Brain pericyte (primary cell): ENCODE measurements at regions not wholly inside any gene's neighbourhood (a gene's known extent, or its start where the extent isn't known, plus 50 kb on each side); places are given as distances from the start of the nearest gene placed in this dataset.
"Not testable (repeated sequence)": the region's sequence is repeated elsewhere in the genome, so short reads cannot be mapped to it uniquely, and the experiment has no call there.

Experiments used
- DNase-seq: peaks from one replicate; pipeline ENCODE4 v3.0.0-alpha.2; 2012; ENCODE audit warnings: low read depth, low spot score

DNA sequence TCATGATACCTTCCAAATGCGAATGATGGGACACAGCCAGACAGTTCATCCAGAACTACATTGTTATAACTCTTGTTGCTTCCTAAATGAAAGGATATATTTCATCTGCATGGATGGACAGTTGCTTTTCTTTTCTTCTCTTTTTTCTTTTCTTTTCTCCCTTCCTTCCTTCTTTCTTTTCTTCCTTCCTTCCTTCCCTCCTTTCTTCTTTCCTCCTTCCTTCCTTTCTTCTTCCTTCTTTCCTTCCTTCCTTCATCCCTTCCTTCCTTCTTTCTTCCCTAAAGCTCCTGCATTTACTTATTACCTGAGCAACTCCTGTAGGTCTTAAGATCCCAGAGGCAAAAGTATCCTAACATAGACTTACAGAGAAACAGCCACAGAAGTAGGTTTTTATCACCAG is 221.6 kb downstream of the DUSP10 start:
- no peak for DNase-seq

DNA sequence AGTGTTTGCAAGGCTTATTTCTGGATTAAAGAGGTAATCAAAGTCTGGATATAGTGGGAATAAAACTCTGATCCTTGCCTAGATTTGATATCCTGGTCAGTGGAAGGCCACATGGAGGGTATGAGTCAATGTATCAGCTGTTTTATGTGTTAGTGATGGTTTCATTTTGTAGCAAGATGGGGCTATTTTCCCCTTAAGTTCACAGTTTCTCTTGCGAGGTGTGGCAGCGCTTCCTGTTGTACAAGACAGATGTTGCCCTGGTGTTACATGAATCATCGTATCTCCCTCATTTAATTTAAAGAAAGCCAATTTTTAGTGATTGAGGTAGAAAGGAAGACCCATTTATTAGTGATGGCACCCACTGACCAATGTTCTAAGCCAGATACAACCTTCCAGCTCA is 220.2 kb downstream of the DUSP10 start:
- no peak for DNase-seq

DNA sequence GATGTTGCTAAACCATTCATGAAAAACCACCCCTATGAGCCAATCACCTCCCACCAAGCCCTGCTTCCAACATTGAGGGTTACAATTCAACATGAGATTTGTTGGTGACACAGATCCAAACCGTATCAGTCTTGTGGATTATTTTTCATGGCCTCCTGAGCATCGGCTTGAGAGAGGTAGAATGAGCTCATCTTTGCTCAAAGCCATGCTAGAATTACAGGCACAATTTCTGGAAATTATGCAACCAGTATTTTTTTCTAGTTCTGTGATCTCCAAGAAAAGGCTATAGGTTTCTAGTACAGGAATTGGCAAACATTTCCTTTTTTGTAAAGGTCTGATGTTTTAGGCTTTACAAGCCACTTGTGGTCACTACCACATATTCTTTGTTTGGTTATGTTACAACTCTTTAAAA is 219.4 kb downstream of the DUSP10 start:
- DNase-seq: no peak

DNA sequence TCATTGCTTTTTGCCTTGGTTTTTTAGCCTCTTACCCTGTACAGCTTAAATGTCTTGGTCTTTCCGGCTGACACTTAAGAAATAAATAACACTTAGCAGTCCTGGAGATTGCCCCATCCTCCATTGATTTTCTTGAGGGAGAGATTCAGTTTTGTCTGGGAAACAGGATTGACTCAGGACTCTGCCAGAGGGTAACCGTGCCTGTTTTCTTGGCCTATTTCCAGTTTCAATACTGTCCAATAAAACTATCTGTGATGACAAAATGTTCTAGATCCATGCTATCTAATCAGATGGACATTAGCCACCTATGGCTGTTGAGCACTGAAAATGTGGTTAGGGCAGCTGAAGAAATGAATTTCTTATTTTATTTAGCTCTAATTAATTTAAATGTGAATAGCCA is 216.1 kb downstream of the DUSP10 start:
- DNase-seq: no peak

DNA sequence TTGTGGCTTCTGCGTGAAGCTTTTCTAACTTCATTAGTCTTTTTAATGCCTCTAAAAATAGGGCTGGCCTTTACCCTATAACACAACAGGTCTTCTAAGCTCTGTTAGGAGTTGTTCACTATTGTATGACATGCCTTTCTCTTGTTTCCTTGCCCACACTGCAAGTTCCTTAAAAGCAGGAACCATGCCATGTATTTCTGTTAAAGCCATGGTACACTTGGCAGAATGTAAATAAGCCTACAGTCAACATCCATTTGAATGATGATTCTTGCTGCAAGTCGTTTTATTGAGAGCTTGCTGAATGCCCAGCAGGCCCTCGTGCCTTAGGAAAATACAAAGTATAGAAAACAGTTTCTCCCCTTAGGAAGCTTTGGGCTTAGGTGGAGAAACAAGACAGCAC is 214.6 kb downstream of the DUSP10 start:
- DNase-seq: no peak

DNA sequence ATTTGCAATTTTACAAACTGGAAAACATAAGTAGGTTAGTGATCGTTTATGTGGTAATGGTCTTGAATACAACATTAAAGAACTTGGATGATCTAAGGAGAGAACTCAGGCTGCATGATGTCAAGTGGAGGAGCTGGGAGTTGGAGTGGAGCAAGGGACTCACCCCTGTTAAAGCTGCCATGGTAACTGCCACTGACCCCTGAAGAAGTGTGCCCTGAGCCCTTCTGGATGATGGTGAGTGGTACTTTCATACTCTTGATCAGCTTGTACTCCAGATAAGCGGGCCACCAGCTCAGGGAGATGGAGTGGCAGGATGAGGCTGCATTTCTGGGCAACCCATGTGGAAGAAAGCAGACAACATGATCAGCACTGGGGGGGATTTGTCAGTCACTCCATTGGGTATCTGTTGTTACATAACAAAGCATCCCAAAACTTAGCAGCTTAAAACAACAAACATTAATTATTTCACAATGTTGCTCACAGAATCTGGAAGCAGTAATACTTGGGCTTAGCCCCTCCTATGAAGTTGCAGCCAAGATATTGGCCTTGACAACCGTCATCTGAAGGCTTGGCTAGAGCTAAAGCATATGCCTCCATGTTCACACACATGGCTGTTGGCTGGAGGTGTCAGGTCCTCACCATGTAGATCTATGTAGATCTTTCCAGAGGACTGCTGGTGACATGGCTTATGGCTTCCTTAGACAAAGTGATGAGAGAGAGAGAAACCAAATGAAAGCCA is 213.8 kb downstream of the DUSP10 start:
- no peak for DNase-seq

DNA sequence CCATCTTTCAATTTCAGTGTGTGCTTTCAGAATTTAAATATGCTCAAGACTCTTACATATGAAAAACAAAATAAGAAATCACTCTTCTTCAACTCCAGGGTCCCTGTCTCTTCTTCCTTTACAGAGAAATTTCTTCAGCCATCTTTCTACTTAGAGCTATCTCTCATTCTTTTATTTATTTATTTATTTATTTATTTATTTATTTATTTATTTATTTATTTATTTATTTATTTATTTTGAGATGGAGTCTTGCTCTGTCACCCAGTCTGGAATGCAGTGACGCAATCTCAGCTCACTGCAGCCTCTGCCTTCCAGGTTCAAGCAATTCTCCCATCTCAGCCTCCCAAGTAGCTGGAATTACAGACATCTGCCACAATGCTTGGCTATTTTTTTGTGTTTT is 211.7 kb downstream of the DUSP10 start:
- DNase-seq: not testable (repeated sequence)

DNA sequence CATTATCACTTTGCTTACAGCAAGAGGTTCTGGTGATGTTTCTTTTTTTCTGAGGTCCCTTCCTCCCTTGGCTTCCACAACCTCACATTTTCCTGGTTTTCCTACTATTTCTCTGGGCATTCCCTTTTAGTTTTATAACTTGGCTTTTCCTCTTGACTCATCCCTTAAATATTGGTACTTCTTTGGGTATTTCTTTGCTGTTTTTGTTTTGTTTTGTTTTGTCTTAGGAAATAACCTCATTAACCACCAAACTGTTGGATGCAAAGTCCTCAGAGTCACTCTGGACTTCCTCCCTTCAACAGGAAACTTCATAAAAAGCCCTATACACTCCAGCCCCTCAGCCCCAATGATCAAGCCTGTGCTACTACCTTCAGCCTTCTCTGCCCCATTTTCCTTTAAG is 211.1 kb downstream of the DUSP10 start:
- no peak for DNase-seq

DNA sequence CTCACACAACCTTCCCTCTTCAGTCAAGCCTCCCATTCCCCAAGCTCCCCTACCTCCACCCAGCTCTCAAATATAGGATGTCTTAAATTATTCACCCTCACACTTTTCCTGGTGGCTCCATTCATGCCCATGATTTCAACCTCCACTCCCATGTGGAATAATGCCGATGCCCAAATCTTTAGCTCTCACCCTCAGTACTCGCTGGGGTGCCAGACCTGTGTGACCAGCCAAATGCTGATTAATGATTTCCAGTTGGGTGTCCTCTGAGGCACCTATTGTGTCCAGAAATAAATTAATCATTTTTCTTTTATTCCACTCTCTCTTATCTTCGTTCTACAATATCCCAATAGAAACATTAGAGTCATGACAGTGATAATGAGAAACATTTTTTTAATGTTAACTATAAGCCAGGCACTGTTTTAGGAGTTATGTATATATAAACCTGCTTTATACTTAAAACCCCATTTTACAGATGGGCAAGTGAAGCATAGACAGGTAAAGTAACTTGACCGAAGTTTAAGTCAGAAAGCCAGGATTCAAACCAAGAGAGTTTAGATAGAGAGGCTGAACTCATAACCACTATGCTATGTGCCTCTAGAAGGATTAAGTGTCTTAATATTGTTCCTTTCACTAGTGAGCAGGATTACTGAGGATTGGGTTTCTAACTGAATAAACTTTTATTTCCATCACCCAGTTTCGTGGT is 209.7 kb downstream of the DUSP10 start:
- DNase-seq: no peak

DNA sequence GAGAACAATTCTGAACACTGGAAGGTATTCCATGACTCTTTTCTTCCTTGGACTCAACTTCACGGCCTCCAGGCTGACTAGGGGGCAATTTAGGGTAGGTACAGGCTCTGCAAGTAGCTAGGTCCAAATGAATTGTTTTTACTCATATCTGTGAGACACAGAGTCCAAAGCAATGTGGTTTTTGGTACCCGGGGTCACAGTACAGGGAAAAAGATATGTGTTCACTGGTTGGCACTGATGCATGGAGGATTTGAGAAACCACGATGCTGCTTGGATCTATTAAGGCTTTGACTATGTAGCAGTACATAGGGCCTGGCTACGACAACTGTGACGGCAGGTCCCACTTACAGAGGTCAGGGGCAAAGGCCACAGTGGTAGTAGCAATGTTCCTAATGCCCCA is 200.6 kb downstream of the DUSP10 start:
- no peak for DNase-seq

DNA sequence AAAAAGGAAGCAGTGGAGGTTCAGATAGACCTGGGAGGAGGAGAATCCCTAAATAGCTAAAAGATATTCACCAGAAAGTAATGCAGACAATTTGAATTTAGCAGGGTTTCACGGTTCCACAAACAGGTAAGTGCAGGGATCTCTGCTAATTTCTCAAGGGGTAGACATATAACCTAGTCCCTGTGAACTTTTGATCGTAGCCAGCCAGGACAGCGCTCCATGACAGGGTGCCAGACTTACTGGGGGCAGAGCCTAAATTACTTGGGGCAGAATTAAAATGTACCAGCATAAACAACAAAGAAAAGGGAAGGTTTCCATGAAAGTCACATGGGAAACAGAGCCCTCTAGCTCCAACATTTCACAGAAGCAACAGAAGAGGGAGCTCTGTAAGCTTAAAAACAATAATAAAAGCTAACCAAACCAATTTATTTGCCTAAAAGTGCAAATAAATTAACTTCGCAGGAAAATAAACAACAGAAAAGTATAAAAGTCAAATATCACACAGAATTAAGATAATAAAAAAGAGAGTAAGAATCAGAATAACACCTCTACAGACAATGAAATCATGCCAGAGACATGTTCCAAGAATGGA is 198.3 kb downstream of the DUSP10 start:
- no peak for DNase-seq

DNA sequence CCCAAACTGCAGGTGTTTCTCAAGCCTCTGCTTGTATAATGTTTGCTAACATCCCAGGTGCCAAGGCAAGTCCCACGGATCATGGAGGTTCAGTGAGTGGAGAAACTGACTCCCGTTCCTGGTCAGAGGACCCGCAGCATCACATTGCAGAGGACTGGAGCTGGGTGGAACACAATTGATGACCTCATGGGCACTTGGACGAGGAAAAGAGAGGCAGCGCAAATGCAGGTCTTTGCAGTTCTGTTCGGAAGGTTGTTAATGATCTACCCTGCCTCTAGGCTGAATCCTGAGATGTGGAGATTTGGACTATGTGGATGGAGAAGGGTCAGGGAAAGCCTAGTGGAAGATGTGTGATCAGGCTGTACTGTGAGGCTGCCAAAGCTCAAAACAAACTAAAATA is 192.9 kb downstream of the DUSP10 start:
- no peak for DNase-seq

DNA sequence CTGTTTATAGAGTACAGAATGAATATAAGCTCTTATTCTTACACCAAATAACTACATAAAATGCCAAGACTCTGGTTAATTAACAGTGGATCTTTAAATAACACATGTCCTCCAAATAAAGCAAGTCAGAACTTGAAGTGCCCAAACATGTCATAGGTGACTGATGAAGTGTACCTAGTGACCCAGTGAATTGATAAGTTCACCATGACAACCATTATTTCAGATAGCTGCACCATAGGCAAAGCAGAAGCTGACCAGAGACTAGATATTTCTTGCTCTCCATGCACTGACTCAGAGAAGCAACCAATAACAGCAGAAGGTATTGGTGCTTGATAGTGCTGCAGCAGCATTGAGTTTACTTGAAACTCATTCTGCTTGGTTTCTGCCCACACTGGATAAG is 192.1 kb downstream of the DUSP10 start:
- no peak for DNase-seq

DNA sequence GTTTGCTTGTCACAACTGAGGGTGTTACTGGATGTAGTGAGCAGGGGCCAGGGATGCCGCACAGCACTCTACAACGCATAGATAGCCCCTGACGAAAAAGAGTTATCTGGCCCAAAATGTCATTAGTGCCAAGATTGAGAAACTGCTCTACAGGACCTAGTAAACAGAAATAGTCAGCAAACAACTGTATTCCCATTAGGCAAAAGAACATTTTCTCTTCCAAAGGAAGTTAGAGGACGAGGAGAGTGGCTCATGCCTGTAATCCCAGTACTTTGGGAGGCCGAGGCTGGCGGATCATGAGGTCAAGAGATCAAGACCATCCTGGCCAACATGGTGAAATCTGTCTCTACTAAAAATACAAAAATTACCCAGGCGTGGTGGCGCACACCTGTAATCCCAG is 189.1 kb downstream of the DUSP10 start:
- not testable (repeated sequence) for DNase-seq

DNA sequence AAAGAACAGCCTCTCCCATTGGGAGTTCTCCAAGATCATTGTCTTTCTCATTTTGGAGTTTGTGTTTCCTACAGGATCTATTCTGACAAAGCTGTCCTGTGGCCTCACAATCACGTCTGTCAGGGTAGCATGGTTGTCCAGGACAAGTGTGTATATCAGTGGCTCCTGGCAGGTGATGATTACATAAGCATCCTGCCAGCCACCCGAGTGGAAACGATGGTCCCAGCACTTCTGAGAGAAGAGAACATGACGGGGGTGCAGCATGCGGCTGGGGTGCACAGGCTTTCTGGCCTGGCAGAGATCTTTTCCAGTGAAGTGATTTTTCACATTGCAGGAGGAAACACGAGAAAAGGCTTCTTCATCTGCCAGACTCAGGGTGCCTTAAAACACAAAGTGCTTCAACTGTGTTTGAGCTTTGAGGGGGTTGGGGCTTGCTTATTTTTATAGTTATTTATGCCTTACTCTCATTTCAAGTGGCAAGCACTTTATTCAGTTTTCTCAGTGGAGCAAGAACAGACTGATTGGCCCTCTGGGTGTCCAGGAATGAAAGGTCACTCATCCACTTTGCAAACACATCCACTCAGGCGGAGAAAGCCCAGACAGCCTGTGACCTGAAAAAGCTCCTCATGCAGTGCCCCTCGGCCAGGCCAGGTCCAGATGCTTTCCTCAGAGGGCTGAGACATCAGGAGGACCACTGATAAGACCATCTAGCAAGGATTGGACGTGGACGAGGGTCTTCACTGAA is 186.0 kb downstream of the DUSP10 start:
- DNase-seq: no peak

DNA sequence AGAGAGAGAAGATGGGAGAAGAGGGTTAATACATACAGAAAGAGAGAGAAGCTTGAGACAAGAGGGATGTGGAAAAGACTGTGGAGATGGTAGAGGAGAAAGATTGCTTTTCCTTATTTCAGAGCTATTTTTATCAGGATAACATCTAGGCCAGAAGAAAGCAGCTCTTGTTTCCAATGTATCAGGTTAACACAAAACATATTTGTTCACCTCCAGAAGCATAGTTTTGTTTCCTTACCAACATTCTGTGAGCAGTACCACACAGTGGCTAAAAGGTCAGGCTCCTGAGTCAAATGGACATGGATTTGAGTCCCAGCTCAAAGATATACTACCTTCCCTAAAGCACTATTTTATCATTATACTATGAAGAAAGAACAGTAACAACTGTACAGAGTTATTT is 185.5 kb downstream of the DUSP10 start:
- no peak for DNase-seq

DNA sequence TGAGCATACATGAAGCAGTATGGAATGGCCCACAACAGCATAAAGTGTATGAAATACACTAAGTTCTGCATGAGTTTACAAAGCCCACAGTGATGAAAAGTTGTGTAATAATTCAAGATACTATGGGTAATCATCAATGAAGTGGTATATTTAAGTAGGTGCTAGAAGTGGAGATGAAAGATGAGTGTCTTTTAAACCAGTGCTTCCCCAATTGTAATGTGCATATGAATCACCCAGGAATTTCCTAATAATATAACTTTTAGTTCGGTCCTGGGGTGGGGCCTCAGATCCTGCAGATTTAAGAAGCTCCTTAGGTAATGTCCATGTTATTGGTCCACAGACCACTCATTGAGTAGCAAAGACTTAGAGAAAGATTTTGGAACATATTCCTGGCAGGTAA is 184.9 kb downstream of the DUSP10 start:
- no peak for DNase-seq

DNA sequence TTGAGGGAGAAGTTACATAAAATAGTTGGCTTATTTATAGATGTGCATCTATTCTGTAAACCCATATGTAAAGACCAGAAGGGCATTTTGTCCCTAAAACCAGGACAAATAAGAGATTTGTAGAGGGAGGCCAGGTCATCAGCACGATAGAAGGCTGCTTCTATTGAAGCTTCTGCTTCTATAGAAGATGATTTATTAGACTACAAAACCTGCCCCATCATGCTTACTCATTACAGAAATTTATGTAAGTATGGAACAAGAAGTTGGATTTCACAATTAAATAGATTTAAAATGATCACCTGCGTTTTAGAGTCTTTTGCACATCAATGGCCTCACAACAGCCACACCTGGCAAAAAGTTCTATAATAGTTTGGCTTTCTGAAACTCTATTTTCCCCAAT is 183.5 kb downstream of the DUSP10 start:
- no peak for DNase-seq

DNA sequence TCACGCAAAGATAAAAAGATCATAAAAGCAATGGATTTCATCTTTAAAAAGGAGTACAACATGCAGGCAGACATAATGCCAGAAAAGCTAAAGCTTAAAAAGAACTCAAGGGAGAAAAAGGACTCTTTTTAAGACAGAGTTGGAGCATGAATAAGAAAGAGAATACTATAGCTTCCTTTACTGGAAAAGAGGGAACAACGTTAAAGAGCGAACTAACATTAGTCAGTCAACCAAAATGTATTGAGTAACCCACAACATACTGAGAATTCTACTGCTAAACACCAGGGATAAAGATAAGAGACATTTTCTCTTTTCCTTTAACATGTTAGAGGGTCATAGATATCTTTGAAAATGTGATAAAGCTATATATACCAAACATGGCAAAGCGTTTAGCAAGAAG is 182.0 kb downstream of the DUSP10 start:
- no peak for DNase-seq

DNA sequence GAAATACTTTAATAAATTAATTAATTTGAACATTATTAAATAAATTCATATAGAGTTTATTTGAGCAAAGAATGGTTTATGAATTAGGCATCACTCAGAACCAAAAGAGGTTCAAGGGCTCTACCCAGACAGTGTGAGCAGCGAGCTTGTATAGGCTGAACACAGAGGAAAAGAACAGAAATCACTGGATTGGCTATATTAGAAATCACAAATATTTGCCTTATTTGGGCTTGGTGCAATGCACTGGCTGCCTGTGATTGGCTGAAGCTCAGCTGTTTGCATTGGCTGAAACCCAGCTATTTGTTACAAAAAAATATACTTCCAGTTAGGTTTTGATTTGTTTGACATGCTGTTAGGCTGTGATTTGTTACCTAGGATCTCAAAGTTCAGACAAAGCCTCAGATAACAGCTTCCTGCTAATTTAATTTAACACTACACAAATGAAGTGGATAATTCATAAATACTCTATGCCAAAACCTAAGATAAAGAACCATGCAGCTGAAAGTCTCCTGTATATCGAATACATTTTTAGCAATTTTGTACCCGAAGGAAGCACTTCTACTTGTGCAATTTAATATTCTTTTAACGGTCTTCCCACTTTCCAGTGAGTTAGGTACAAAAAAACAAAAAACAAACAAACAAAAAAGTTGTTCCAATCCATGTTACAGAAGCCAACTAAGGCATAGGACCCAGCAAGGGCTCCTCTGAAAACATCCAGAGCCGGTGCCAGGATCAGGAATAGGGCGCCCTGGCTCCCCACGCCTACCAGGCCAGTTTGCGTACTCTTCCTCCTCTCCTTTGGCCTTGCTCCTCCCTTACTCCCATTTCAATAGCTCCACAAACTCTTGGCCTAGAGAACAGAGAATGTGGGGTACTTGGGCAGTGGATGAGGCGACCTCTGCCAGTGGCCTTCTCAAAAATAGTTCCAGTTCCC is 179.1 kb downstream of the DUSP10 start:
- no peak for DNase-seq

DNA sequence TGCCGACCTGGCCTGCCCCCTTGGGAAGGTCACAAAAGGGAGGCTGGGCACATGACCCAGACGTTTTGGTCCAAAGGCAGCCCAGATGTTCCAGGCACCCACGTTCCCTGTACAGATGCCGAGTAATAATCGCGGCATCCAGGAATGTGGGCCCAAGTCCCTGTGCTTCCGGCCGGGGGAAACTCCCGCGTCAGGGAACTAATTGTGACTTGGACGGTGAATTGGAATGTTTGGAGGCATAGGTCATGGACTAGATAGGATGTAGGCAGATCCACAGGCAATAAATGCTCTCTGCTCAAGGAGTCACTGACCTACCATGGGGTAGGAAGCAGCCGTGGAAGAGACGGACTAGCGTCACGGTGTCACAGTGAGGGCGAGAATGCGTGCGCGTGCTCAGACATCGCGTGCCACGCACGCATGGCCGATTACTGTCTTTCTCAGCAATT is 178.4 kb downstream of the DUSP10 start:
- DNase-seq: no peak
